Panc1 (cell line): ENCODE measurements at regions not wholly inside any gene's neighbourhood (a gene's known extent, or its start where the extent isn't known, plus 50 kb on each side); places are given as distances from the start of the nearest gene placed in this dataset.

Experiments used
- ATAC-seq: fragments of 200-7000 bp; cut with Tn5 transposase; 2 replicates; pipeline ENCODE4 v1.9.1; 2020; ENCODE audit warnings: mild to moderate bottlenecking, moderate library complexity
- BruUV-seq: library from RNA; stranded (reverse); fragments of 400-500 nt; replicated peaks from 2 replicates; lab custom pipeline; 2021; lab: Mats Ljungman, UMichigan
- CTCF ChIA-PET: fragments of 300-600 bp; sonication (Branson Sonifier 250); formaldehyde crosslinking; loops from one replicate; lab custom pipeline; 2022; ENCODE audit warnings: antibody characterized with exemption; lab: Charles Lee
- POLR2A ChIA-PET: fragments of 300-600 bp; sonication (Branson Sonifier 250); formaldehyde crosslinking; loops from one replicate; lab custom pipeline; 2022; ENCODE audit warnings: antibody characterized with exemption; lab: Charles Lee
- DNase-seq: peaks from one replicate; pipeline ENCODE4 v3.0.0-alpha.2; 2010; ENCODE audit warnings: low read depth, low spot score
- H3K27ac ChIP-seq: 2 replicates; pipeline ENCODE4 v1.5.1; 2011; ENCODE audit warnings: mild to moderate bottlenecking, low read length, inconsistent platforms
- H3K27me3 ChIP-seq: fragments of 200-500 bp; sonication (Bioruptor generic); 2 replicates; pipeline ENCODE4 v1.6.0; 2014; ENCODE audit warnings: low read length, inconsistent platforms; ENCODE audit not compliant: control insufficient read depth, insufficient read depth
- H3K36me3 ChIP-seq: fragments of 200-500 bp; sonication (Bioruptor generic); 2 replicates; pipeline ENCODE4 v1.5.1; 2014; ENCODE audit warnings: inconsistent platforms, mild to moderate bottlenecking, low read length, moderate library complexity; ENCODE audit not compliant: control insufficient read depth, insufficient read depth
- H3K4me1 ChIP-seq: 2 replicates; pipeline ENCODE4 v1.5.1; 2011; ENCODE audit warnings: inconsistent platforms, mild to moderate bottlenecking, low read length, moderate library complexity; ENCODE audit not compliant: control insufficient read depth, insufficient read depth
- H3K4me3 ChIP-seq, 2 experiments: 2 replicates each; pipeline ENCODE4 v1.5.1; 2011 to 2012; ENCODE audit warnings: low read depth in 2 of 2, low read length in 2 of 2, mild to moderate bottlenecking in 2 of 2, inconsistent platforms in 1 of 2, moderate library complexity in 1 of 2
- H3K9me3 ChIP-seq: fragments of 200-500 bp; sonication (Bioruptor generic); 2 replicates; pipeline ENCODE4 v1.5.1; 2014; ENCODE audit warnings: low read depth, mild to moderate bottlenecking, inconsistent platforms, low read length, moderate library complexity; ENCODE audit not compliant: control insufficient read depth, insufficient read depth
- CTCF ChIP-seq: fragments of 450-650 bp; IDR thresholded peaks from 2 replicates; pipeline ENCODE4 v1.5.1; 2017; ENCODE audit warnings: mild to moderate bottlenecking
- POLR2AphosphoS5 ChIP-seq: IDR thresholded peaks from 2 replicates; pipeline ENCODE4 v1.6.1; 2012; ENCODE audit warnings: mild to moderate bottlenecking, low read depth, low read length, moderate library complexity
- REST ChIP-seq, 2 experiments: IDR thresholded peaks; 2 replicates each; pipeline ENCODE4 v1.6.1; 2011 to 2012; ENCODE audit warnings: low read depth in 2 of 2, control low read depth in 1 of 2, low read length in 1 of 2, mild to moderate bottlenecking in 1 of 2, moderate library complexity in 1 of 2; ENCODE audit not compliant: insufficient read depth in 1 of 2
- SIN3A ChIP-seq: IDR thresholded peaks from 2 replicates; pipeline ENCODE4 v1.6.1; 2012; ENCODE audit warnings: low read depth, mild to moderate bottlenecking, low read length, moderate library complexity, borderline replicate concordance; ENCODE audit not compliant: insufficient read depth
- TCF7L2 ChIP-seq: IDR thresholded peaks from 2 replicates; pipeline ENCODE4 v1.6.1; 2011; ENCODE audit warnings: mild to moderate bottlenecking, low read depth, low read length, inconsistent platforms
- in situ Hi-C: cut with HindIII; loops from 2 replicates; pipeline ENCODE4 v1.10.0; 2016; ENCODE audit warnings: low sequenced_read_pairs, low pct_unique_long_range_greater_than_20kb
- intact Hi-C: fragments of 100-400 bp; cut with micrococcal nuclease; formaldehyde crosslinking; loops from one replicate; pipeline ENCODE4 v1.10.0; 2022; ENCODE audit not compliant: unreplicated experiment

- no peaks in the 10 kb centered on the region for H3K9me3 ChIP-seq
- H3K36me3 ChIP-seq = no peaks in the 10 kb centered on the region
- POLR2A ChIA-PET = no interaction called here
- intact Hi-C loops = no loop called here
- no peaks in the 10 kb centered on the region for H3K4me1 ChIP-seq
- H3K27me3 ChIP-seq = no peaks in the 10 kb centered on the region
- TF ChIP-seq SIN3A (no peak), POLR2AphosphoS5 (no peak)
- in situ Hi-C loops = no loop called here
- no peak overlapping the region for H3K27ac ChIP-seq
- DNase-seq = no peak
- H3K4me3 ChIP-seq = no peak overlapping the region
- CTCF ChIA-PET = no interaction called here
- no peak for ATAC-seq
- no TSS peak for BruUV-seq
Measured at GRCh38 chr12:88801227-88802095, 221.2 kb upstream of the KITLG start.

GRCh38 chr12:88793096-88793495 lies 212.8 kb upstream of the KITLG start:
- DNase-seq = no peak
- Histone ChIP-seq H3K36me3 (no peaks in the 10 kb centered on the region), H3K27ac (no peak overlapping the region), H3K4me1 (no peaks in the 10 kb centered on the region), H3K27me3 (no peaks in the 10 kb centered on the region), H3K4me3 (no peak overlapping the region), H3K9me3 (no peaks in the 10 kb centered on the region)
- ATAC-seq = no peak
- no TSS peak for BruUV-seq
- ChIA-PET POLR2A (no interaction called here), CTCF (no interaction called here)
- intact Hi-C loops (no loop called here), in situ Hi-C loops (no loop called here)
- no peak for TF ChIP-seq CTCF
- TF ChIP-seq POLR2AphosphoS5 = no peak
- TF ChIP-seq TCF7L2 = no peak
- TF ChIP-seq SIN3A = no peak
- no peak for TF ChIP-seq REST (IDR thresholded peaks at IDR 0.05; ENCODE audit: insufficient read depth in 1 of 2, low read depth in 2 of 2, low read length in 1 of 2)

GRCh38 chr12:88790231-88790630 lies 210.0 kb upstream of the KITLG start:
- DNase-seq (no peak), ATAC-seq (no peak)
- intact Hi-C loops (no loop called here), in situ Hi-C loops (no loop called here)
- CTCF ChIA-PET = no interaction called here
- Histone ChIP-seq H3K36me3 (no peaks in the 10 kb centered on the region), H3K4me3 (no peak overlapping the region), H3K27me3 (no peaks in the 10 kb centered on the region), H3K9me3 (no peaks in the 10 kb centered on the region), H3K27ac (no peak overlapping the region), H3K4me1 (no peaks in the 10 kb centered on the region)
- no TSS peak for BruUV-seq
- POLR2A ChIA-PET = no interaction called here
- no peak for TF ChIP-seq SIN3A
